ENCODE measurements at regions not wholly inside any gene's neighbourhood (a gene's known extent, or its start where the extent isn't known, plus 50 kb on each side); places are given as distances from the start of the nearest gene placed in this dataset.
"Not testable (repeated sequence)": the region's sequence is repeated elsewhere in the genome, so short reads cannot be mapped to it uniquely, and the experiment has no call there.

DNA sequence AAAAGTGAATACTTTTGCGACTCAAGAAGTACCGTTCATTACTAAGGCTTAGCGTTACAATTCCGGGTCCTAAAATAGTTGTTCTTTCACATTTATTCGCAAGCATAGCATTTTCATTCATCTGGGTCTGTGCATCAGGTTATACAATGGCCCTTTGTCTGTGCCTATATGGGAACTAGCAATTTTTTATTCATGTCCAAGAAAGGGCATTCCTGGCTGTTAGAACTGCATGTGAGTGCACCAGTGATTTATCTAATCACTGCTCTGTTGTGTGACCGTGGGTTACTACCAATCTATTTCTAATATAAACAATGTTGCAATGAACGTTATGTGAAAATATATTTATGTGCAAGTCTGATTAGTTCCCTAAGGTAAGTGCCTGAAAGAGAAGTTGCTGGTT, 63.8 kb downstream of the SPANXA1 start:
- DNase-seq (ENCODE audit: low spot score); in situ Hi-C loops (cut with HindIII; ENCODE audit: low sequenced_read_pairs): not testable (repeated sequence)

DNA sequence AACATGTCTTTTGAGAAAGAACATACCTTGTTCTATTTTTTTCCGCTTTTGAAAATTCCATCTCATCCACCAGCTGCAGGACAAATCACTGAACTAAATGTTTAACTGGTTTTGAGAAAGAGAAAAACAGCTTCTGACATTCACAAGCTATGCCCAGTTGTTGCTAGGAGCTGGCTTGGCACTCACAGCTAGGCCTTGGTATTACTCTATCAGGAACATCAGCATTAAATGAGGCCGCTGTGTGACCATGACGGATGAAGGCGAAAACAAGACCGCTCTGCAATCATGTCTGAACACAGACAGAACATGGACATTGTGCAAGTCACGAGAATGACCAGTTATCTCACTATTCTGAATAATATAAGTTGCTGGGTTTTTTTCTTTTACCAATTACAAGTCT, 108.8 kb downstream of the SPANXA1 start:
- in situ Hi-C loops (cut with HindIII; ENCODE audit: low sequenced_read_pairs); DNase-seq (ENCODE audit: low spot score): not testable (repeated sequence)

DNA sequence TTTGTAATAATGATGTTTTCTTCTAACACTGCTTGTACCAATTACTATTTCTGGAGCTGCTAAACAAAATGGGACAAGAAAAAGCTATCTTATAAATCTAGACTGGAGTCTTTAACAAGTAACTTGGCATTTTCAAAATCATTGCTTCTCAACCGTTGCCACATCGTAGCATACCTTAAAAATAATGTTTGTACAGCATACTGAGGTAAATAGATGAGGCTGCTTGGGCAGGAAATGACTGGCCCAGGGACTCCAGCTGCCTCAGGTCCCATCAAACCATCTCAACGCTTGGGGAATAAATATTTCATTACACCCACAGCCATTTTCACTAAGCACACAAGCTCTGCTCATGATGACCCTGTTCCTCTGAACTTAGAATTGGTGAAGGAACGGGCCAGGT, 115.1 kb downstream of the SPANXA1 start:
- no peak for DNase-seq (ENCODE audit: low spot score)
- in situ Hi-C loops (cut with HindIII; ENCODE audit: low sequenced_read_pairs): no loop called here

DNA sequence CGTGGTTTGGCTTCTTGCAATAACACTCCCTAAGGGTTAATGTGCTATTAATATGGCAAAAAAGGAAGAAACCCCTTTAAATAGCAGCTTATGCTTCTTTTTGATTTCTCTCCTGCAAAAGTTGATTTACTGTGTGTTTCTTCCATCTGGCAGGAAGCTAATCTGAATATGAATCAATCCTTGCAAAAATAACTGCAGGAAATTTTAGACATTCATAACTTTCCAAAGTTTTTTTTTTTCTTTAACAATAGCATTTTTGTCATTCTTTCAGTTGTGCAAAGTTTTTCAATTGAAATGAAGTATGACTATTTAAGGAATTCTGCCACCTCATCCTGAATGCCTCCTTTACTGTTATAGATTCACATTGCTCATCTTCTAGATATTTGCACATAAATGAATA, 115.6 kb downstream of the SPANXA1 start:
- in situ Hi-C loops (cut with HindIII; ENCODE audit: low sequenced_read_pairs): no loop called here
- no peak for DNase-seq (ENCODE audit: low spot score)

DNA sequence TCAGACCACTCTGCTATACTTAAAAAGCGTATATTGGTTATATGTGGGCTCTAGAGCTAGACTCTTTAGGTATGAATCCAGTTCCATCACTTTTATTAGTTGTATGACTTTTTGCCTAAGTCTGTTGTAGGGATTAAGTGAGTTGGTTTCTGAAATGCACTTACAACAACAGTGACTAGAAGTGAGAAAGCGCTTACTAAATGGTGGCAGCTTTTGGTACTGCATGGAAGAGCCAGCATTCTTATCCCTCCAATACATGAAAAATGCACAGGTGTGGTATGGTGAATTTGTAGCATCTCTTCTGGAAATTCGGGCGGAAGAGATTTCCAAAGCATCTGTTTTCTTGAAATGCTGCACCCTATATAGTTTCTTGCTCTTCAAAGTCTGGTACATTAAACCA, 117.1 kb downstream of the SPANXA1 start:
- in situ Hi-C loops (cut with HindIII; ENCODE audit: low sequenced_read_pairs): no loop called here

DNA sequence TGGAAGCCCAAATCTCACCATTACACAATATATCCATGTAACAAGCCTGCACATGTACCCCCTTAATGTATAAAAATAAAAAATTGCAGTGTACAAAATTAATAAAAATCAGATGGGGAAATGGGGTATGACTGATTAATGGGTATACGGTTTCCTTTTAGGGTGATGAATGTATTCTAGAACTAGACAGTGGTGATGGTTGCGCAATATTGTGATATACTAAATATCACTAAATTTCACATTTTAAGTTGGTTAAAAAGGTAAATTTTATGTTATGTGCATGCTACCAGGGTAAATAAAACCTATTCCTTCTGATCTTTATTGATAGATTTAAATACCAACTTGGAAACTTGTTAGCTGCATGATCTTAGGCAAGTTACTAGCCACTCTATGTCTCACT, 129.4 kb downstream of the SPANXA1 start:
- no peak for DNase-seq (ENCODE audit: low spot score)
- in situ Hi-C loops (cut with HindIII; ENCODE audit: low sequenced_read_pairs): no loop called here

More for the DNA sequence above, 117.1 kb downstream of the SPANXA1 start:
- no peak for DNase-seq (ENCODE audit: low spot score)

DNA sequence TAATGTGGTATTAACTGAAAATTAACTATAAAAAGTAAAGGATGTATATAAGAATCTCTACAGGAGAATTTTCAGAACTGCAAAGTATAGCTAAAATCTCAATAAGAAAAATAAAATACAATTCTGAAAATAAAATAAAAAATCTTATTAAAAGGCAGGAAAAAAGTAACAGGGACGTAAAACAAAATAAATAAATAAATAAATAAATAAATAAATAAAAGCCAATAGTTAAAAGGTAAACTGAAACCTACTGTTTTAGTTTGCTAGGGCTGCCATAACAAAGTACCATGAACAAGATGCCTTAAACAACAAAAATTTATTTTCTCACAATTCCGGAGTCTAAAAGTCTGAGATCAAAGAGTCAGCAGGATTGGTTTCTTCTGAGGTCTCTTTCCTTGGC, 140.6 kb downstream of the SPANXA1 start:
- in situ Hi-C loops (cut with HindIII; ENCODE audit: low sequenced_read_pairs): no loop called here
- no peak for DNase-seq (ENCODE audit: low spot score)

DNA sequence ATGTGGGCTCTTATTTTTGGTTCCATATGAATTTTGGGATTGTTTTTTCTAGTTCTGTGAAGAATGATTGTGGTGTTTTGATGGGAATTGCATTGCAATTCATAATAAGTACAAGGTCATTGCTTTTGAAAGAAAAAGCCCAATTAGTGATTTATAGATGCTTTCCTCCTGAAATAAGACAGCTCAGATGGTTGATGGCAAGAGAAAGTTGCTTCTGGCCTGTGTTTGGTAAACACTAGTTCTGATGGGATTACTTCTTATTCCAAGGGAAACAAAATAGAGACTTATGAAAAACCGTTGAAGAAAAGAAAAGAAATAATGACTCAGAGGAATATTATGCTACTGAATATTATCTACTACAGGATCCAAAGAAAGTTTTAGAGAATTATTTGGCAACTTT, 144.9 kb downstream of the SPANXA1 start:
- in situ Hi-C loops (cut with HindIII; ENCODE audit: low sequenced_read_pairs): no loop called here
- DNase-seq (ENCODE audit: low spot score): no peak

DNA sequence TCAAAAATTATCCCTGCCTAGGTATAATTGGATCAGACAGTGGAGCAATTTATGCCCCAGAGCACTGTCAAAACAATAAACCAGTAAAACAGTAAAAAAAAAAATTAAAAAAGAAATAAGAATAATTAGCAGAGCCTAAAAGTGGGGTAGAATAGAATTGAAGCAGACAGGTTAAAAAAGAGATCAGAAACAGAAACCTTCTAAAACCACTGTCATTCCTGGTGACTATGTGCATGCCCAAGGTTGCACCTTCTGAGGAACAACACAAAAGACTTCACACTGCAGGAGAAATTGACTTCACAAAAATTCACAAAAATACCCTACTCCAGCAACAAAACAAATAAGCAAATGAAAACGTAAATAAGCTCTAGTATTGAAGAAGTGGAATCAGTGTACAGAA, 168.6 kb downstream of the SPANXA1 start:
- DNase-seq (ENCODE audit: low spot score): no peak
- in situ Hi-C loops (cut with HindIII; ENCODE audit: low sequenced_read_pairs): no loop called here

DNA sequence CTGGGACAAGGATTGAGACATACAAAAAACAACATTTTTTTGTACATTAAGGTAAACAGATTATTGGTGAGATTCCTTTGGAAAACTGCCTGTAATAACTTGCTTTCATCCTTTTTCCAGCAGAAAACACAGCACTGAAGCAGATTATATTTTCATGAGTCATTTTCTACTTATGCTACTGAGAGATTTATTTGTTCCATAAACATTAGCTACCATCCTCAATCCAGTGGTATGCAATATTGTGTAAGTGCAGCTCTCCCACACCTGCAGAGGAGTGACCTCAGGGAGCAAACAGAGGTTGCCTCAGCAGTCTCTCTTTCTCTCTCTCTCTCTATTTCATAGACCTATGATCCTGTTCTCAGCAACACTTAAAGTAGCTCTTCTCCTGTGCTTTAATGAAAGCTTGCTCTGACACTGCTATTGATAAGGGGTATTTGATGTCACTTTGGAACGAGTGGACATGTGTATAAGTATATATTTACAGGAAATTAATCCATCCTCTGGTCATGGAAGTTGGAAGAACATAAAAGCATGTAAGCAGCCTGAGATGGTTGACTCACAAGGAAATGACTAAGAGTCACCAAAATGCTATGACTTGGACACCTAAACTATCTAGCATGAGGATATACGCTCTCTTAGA, 163.7 kb upstream of the SPANXC start:
- in situ Hi-C loops (cut with HindIII; ENCODE audit: low sequenced_read_pairs): no loop called here
- DNase-seq (ENCODE audit: low spot score): no peak

DNA sequence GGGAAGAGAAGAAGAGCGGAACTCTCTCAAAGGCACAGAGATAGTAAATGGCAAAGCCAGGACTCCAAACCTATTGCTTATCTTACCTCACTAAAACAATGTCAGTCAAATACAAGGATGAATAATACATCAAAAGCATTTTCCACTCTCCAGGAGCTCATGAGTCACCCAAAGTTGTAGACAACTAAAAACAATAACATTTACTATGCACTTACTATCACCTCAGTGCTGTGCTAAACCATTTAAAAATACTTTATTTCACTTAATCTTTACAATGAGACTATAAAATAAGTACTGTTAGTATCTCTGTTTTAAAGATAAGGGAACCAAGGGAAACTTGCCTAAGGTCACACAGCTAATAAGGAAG, 163.2 kb upstream of the SPANXC start:
- in situ Hi-C loops (cut with HindIII; ENCODE audit: low sequenced_read_pairs): no loop called here
- DNase-seq (ENCODE audit: low spot score): no peak

DNA sequence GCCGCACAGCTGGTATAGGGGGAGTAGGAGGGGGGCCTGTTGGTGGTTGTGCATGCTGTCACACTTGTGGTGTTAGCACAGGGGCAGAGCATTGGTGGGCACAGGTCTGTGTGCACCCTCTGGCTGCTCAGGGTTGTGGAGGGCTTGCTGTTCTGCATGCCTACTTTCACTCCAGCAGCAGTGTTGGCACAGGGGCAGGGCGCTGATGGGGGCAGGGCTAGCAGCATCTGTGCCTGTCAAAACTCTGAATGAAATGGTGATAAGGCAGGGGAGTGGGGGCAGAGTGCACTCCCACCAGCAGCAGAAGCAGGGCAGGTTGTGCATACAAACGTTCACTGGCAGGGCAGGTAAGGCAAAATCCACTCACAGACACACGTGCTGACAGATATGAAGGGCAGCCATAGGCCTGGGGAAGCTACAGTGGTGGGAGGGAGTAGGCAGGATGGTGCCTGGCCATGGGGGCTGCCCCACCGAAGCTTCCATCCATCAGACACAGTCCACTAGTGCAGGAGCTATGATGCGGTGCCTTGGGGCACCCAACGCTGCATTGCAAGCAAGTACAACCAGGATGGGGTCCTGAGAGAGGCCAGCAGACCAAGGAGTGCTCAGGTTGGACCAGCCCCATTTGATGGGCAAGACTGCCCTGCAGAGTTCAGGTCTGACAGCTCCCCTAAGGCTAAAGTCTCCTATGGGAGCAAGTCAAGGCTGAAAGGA, 160.7 kb upstream of the SPANXC start:
- in situ Hi-C loops (cut with HindIII; ENCODE audit: low sequenced_read_pairs): no loop called here
- DNase-seq (ENCODE audit: low spot score): no peak

DNA sequence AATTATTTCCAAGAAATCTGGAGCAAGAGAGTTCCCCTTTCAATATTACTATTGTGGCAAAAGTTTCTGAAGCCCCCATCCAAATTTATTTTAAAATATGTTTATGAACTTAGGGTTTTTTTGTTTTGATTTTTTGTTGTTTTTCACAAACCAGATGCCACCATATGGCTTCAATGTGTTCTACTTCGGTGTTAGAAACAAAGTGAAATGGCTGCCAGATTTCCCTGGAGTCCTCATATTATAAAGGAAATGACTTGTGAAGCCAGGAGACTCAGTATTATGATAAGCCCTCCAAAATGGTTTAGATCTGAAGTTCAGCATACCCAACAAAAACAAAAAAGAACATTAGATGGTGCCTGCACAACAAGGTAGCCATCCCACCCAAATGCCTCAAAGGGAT, 154.2 kb upstream of the SPANXC start:
- DNase-seq (ENCODE audit: low spot score): no peak
- in situ Hi-C loops (cut with HindIII; ENCODE audit: low sequenced_read_pairs): no loop called here

DNA sequence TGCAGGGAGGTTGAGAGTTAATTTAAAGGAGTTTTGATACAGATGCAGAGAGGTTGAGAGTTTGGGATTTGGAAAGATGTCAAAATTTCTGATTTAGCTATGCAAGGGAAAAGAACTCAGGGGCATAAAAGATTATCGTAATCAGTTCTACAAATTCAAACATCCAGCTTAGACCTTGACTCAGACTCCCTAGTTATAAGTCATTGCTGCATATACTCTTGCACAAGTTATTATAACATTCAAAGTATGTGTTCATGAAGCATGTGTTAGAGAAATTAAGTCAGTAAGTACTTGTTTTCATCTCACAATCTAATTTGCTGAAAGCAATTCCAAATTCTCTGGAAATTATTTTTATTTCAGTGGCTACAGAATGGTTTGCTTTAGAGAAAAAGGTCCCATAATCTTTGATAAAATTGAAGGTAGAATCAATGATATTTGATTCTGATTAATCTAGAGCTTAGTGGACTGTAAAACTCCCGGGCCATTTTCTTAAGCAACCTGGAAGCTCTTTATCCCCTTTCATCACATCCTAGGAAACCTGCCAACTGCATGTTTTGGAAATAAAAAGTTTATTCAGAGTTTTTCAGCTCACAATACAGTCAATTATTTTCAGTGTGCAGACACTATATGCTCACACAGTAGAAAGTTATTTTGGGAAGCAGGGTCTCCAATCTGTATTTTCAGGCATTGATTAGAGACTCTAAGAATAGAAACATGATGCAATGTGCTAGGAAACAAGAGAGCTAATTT, 132.9 kb upstream of the SPANXC start:
- in situ Hi-C loops (cut with HindIII; ENCODE audit: low sequenced_read_pairs): no loop called here
- no peak for DNase-seq (ENCODE audit: low spot score)

DNA sequence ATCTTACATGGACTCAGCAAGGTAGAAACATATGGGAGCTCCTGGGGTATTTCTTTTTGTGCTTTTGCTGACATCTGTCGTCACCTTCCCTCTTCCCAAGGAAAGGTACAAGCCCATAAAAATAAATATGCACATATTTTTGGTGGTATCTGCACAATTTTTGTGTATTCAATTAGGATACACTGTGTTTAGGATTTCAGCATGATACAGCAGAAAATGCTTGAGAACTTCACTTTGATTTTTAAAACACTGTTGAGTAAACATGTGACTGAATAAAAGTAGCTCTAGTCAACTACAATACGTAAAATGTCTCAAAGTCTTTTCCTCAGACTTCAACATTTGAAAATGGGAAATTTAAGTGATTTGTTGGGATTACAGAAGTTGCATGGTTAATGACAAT, 99.4 kb upstream of the SPANXC start:
- no peak for DNase-seq (ENCODE audit: low spot score)
- in situ Hi-C loops (cut with HindIII; ENCODE audit: low sequenced_read_pairs): no loop called here

DNA sequence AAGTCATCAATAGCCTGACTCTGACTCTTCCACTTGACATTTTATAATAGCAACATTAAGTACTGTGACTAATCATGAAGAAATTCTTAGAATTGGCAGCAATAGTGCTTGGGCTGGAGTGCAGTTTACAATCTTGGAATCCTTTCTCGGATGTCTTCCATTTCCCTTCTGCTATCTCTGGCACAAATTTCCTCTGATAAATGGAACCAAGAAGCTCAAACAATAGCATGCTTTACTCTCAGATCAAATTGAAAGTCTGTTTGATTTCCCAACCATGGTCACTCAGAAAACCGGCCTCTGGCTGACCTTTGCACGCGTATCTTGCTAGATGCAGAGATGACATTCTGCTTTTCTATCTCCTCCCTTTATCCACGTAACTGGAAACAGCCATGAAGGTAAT, 99.0 kb upstream of the SPANXC start:
- DNase-seq (ENCODE audit: low spot score): peak; percentile 30

DNA sequence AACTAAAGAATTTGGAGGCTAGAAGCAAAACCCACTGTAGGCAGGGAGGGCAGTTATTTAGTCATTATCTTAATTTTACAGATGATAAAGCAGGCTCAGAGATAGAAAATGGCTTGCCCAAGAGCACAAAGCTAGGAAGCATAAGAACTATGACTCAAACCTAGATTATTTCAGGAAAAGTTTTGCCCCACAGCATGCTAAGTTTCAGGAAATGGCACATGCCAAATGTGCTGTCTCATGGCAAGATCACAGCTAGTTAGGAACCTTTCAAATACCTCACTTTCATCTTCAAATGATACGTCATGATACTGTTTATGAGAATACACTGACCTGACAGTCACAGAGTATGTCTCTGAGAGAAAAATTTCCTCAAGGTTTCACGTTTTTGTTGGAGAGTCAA, 78.5 kb upstream of the SPANXC start:
- in situ Hi-C loops (cut with HindIII; ENCODE audit: low sequenced_read_pairs): no loop called here
- DNase-seq (ENCODE audit: low spot score): no peak

More for the DNA sequence above, 99.0 kb upstream of the SPANXC start:
- in situ Hi-C loops (cut with HindIII; ENCODE audit: low sequenced_read_pairs): no loop called here

DNA sequence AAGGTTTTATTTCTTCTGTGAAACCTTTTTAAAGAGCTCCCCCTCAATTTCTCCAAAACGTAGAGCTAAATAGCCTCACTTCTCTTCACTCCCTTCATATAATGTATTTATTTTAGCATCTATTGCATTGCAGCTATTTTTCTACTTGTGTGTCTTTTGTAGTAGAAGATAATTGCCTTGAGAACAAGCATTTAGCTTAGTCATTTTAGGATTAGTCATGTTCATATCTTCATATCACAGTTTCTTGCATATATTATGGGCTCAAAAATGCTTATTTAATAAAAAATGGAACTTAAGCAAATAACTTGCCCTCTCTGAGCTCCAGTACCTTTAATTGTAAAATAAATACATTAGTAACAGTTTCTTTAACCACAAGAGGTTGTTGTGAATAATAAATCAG, 72.1 kb upstream of the SPANXC start:
- in situ Hi-C loops (cut with HindIII; ENCODE audit: low sequenced_read_pairs): no loop called here
- no peak for DNase-seq (ENCODE audit: low spot score)

DNA sequence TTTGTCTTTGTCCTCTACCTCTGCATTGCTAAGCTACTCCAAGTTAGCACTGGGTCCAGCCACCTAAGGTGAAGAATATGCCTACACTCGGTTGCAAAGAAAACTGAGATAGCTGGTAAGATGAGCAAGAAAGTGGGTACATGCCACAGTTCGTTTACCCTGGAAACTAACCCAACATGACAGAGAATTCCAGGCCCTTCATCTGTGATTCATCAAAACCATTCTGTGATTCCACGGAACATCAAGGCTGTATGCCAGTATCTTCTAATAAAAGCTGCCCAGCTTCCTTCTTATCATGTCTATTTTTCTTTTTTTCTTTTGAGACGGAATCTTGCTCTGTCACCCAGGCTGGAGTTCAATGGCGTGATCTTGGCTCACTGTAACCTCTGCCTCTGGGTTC, 58.7 kb upstream of the SPANXC start:
- DNase-seq (ENCODE audit: low spot score): no peak
- in situ Hi-C loops (cut with HindIII; ENCODE audit: low sequenced_read_pairs): no loop called here
